ENCODE measurements at regions not wholly inside any gene's neighbourhood (a gene's known extent, or its start where the extent isn't known, plus 50 kb on each side); places are given as distances from the start of the nearest gene placed in this dataset.

DNA sequence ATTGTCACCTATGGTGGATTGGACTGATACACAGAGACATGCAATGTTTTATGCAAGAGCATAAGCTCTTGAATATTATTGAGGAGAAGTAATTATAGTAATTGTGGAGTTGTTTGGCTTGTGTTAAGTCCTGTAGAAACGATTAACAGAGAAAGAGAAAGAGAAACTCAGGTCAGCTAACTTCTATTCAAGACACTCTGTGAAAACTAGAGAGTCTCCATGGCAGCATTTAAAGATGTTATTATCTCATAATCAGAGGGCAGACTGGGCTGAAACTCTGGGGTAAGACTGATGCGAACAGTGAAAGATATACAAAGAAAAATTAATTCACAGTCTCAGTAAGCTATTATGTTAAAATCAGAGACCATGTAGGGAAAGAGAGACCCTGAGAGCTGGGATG is 625.7 kb downstream of the FAT4 start:
- Histone ChIP-seq H3K4me3 (no peak overlapping the region), H3K4me1 (no peaks in the 10 kb centered on the region), H3K27me3 (no peaks in the 10 kb centered on the region), H3K9me3 (no peaks in the 10 kb centered on the region), H3K36me3 (no peaks in the 10 kb centered on the region), H3K27ac (no peak overlapping the region)
- no peak for DNase-seq (ENCODE audit: extremely low spot score in 2 of 2)
- TF ChIP-seq POLR2AphosphoS5 (IDR thresholded peaks at IDR 0.05; ENCODE audit: insufficient read depth in 1 of 2, low read depth in 1 of 2) (no peak), POLR2A (IDR thresholded peaks at IDR 0.05) (no peak), CTCF (IDR thresholded peaks at IDR 0.05) (no peak)
- intact Hi-C loops (cut with DNase I), result no loop called here

DNA sequence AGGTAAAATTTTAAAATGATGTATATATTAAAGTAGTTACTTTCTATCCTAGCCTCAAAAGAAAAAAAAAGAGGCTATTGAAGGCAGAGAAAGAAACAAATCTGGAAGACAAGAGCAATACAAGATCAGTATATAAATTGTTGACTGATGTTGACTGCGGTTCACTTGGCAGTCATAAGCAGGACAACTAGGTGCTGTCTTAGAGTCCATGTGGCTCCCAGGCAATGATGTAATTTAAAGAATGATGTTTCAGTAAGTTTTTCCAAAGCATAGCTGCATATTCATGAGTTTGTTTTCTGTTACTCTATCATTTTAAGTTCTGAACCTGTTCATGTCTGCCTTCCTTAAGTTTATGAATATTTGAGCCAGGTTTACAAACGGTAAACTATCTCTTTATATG is 630.2 kb downstream of the FAT4 start:
- H3K27ac ChIP-seq, result no peak overlapping the region
- intact Hi-C loops (cut with DNase I), result no loop called here
- TF ChIP-seq CTCF (IDR thresholded peaks at IDR 0.05) (no peak), POLR2AphosphoS5 (IDR thresholded peaks at IDR 0.05; ENCODE audit: insufficient read depth in 1 of 2, low read depth in 1 of 2) (no peak), POLR2A (IDR thresholded peaks at IDR 0.05) (no peak)
- H3K9me3 ChIP-seq, result no peaks in the 10 kb centered on the region
- H3K4me3 ChIP-seq, result no peak overlapping the region
- H3K4me1 ChIP-seq, result no peaks in the 10 kb centered on the region
- no peaks in the 10 kb centered on the region for H3K36me3 ChIP-seq
- H3K27me3 ChIP-seq, result no peaks in the 10 kb centered on the region
- no peak for DNase-seq (ENCODE audit: extremely low spot score in 2 of 2)

- Histone ChIP-seq H3K9me3 (no peaks in the 10 kb centered on the region), H3K36me3 (no peaks in the 10 kb centered on the region), H3K4me1 (no peaks in the 10 kb centered on the region), H3K4me3 (no peak overlapping the region), H3K27me3 (no peaks in the 10 kb centered on the region), H3K27ac (no peak overlapping the region)
- DNase-seq (ENCODE audit: extremely low spot score in 2 of 2), result no peak
- TF ChIP-seq POLR2A (IDR thresholded peaks at IDR 0.05), result no peak
- no peak for TF ChIP-seq POLR2AphosphoS5 (IDR thresholded peaks at IDR 0.05; ENCODE audit: insufficient read depth in 1 of 2, low read depth in 1 of 2)
- TF ChIP-seq CTCF (IDR thresholded peaks at IDR 0.05), result no peak
- intact Hi-C loops (cut with DNase I), result no loop called here
Measured at GRCh38 chr4:125948021-125948420, 633.3 kb downstream of the FAT4 start.

GRCh38 chr4:125951261-125951887 is 636.6 kb downstream of the FAT4 start:
- intact Hi-C loops (cut with DNase I), result no loop called here
- no peak for TF ChIP-seq CTCF (IDR thresholded peaks at IDR 0.05)
- no peak for TF ChIP-seq POLR2AphosphoS5 (IDR thresholded peaks at IDR 0.05; ENCODE audit: insufficient read depth in 1 of 2, low read depth in 1 of 2)
- Histone ChIP-seq H3K36me3 (no peaks in the 10 kb centered on the region), H3K4me3 (no peak overlapping the region), H3K9me3 (no peaks in the 10 kb centered on the region), H3K27me3 (no peaks in the 10 kb centered on the region), H3K27ac (no peak overlapping the region), H3K4me1 (no peaks in the 10 kb centered on the region)
- DNase-seq (ENCODE audit: extremely low spot score in 2 of 2), result no peak

DNA sequence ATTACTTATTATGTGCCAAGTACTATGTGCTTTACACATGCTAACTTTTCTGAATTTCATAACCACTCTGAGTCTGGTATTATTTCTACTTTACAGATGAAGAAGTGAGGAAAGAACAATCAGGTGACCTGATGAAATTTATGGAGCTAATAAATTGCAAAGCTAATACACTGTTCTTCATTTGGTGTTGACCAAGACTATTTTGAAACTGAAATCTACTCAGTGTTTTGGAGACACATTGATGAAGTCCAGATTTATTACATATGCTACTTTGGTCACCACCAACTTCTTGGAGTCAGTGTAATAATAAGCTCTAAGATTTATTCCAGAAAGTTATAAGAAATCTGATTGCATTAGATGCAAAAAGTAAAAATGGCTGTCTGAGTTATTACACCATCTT is 637.9 kb downstream of the FAT4 start:
- Histone ChIP-seq H3K36me3 (no peaks in the 10 kb centered on the region), H3K27ac (no peak overlapping the region), H3K4me3 (no peak overlapping the region), H3K27me3 (no peaks in the 10 kb centered on the region), H3K9me3 (no peaks in the 10 kb centered on the region), H3K4me1 (no peaks in the 10 kb centered on the region)
- intact Hi-C loops (cut with DNase I), result no loop called here
- DNase-seq (ENCODE audit: extremely low spot score in 2 of 2), result no peak
- no peak for TF ChIP-seq POLR2AphosphoS5 (IDR thresholded peaks at IDR 0.05; ENCODE audit: insufficient read depth in 1 of 2, low read depth in 1 of 2)
- TF ChIP-seq POLR2A (IDR thresholded peaks at IDR 0.05), result no peak
- no peak for TF ChIP-seq CTCF (IDR thresholded peaks at IDR 0.05)
